ENCODE measurements at regions not wholly inside any gene's neighbourhood (a gene's known extent, or its start where the extent isn't known, plus 50 kb on each side); places are given as distances from the start of the nearest gene placed in this dataset.
"Not testable (repeated sequence)": the region's sequence is repeated elsewhere in the genome, so short reads cannot be mapped to it uniquely, and the experiment has no call there.

DNA sequence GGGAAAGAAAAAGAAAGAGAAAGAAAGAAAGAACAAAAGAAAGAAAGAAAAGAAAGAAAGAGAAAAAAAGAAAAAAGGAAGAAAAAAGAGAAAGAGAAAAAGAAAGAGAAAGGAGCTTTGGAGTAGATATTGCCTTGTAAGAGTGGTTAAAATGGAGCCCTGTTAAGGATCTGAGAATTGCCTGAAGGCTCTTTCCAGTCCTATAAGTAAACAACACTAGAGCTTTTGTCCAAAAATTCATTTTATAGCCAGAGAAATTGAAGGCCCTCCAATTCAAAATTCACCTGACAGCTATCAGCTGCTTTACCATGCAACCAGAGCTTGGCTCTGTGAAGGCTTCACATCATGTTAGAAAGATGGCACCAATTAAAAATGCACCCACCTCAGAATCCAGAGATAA lies 102.1 kb upstream of the FRMD4B start:
- Histone ChIP-seq H3K27ac (ENCODE audit: low read depth in 1 of 3, low read length in 2 of 3) (no peak overlapping the region), H3K9me3 (ENCODE audit: control insufficient read depth in 2 of 2, insufficient read depth in 1 of 2, low read depth in 1 of 2, low read length in 1 of 2) (peaks cover 0 to 7% of the 10 kb centered on the region in 2 donors)

GRCh38 chr3:69485489-69485888 lies 99.6 kb upstream of the FRMD4B start:
- Histone ChIP-seq H3K9me3 (ENCODE audit: control insufficient read depth in 2 of 2, insufficient read depth in 1 of 2, low read depth in 1 of 2, low read length in 1 of 2) (peaks cover 0 to 7% of the 10 kb centered on the region in 2 donors), H3K27ac (ENCODE audit: low read depth in 1 of 3, low read length in 2 of 3) (no peak overlapping the region), H3K4me3 (ENCODE audit: low read depth in 1 of 3, low read length in 3 of 3) (no peak overlapping the region), H3K36me3 (ENCODE audit: control insufficient read depth in 3 of 3, insufficient read depth in 2 of 3, low read depth in 1 of 3, low read length in 3 of 3) (no peaks in the 10 kb centered on the region), H3K27me3 (ENCODE audit: control insufficient read depth in 3 of 3, insufficient read depth in 3 of 3, low read length in 3 of 3) (no peaks in the 10 kb centered on the region), H3K4me1 (ENCODE audit: control insufficient read depth in 3 of 3, insufficient read depth in 2 of 3, low read depth in 1 of 3, low read length in 2 of 3) (no peaks in the 10 kb centered on the region)
- 89 to 100% (median 95%) methylated on average over 4 of the region's 4 CpGs for WGBS, 3 donors
- FAIRE-seq (no peak), DNase-seq (no peak)

More for the DNA sequence above, 102.1 kb upstream of the FRMD4B start:
- H3K36me3 ChIP-seq (ENCODE audit: control insufficient read depth in 3 of 3, insufficient read depth in 2 of 3, low read depth in 1 of 3, low read length in 3 of 3): no peaks in the 10 kb centered on the region
- DNase-seq (no peak), FAIRE-seq (peak; percentile 10)
- peaks cover 0 to 2% (median 0%) of the 10 kb centered on the region in 3 donors for H3K27me3 ChIP-seq (ENCODE audit: control insufficient read depth in 3 of 3, insufficient read depth in 3 of 3, low read length in 3 of 3)
- H3K4me3 ChIP-seq (ENCODE audit: low read depth in 1 of 3, low read length in 3 of 3): no peak overlapping the region
- H3K4me1 ChIP-seq (ENCODE audit: control insufficient read depth in 3 of 3, insufficient read depth in 2 of 3, low read depth in 1 of 3, low read length in 2 of 3): no peaks in the 10 kb centered on the region

DNA sequence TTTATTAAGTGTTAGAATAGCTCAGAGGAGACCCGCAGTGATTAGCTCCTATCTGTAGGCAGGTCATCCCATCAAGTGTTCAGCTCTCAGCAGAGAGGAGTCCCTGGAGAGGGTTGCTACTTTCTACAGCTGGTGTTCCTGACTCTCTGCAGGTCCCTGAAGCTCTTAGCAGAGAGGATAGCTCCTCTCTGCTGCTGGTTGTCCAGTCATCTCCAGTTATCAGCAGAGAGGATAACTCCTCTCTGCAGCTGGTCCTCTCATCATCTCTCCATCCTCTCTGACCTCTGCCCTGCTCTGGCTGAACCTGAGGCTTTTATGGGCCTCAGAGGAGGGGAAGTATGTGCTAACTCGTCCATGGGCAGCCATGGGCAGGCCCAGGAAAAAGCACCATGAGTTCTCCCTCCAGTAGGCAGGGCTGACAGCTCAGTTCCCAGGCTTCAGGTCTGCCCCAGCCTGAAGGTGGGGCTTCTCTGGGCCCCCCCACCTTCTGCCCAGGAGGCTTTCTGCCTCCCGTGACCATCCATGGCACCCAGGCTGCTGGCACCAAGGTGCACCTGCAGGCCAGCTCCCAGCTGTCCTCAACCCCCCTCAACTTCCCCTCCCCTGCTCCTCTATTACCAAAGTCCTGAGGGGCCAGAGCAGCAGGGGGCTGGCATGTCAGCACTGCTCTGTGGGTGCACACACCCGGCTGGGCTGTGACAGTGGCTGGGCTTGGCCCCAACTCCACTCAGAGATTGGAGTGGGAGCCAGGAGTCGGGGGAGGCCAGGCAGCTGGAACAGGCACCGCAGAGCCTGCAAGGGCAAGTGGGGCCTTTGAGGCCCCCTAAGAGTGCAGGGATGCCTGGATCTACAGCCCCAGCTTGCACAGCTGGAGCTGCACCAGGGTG lies 98.9 kb upstream of the FRMD4B start:
- 71 to 79% (median 74%) methylated on average over 6 of the region's 6 CpGs for WGBS, 3 donors
- H3K36me3 ChIP-seq (ENCODE audit: control insufficient read depth in 3 of 3, insufficient read depth in 2 of 3, low read depth in 1 of 3, low read length in 3 of 3): no peaks in the 10 kb centered on the region
- no peak overlapping the region for H3K27ac ChIP-seq (ENCODE audit: low read depth in 1 of 3, low read length in 2 of 3)
- H3K4me3 ChIP-seq (ENCODE audit: low read depth in 1 of 3, low read length in 3 of 3): no peak overlapping the region
- FAIRE-seq (no peak), DNase-seq (no peak)
- H3K9me3 ChIP-seq (ENCODE audit: control insufficient read depth in 2 of 2, insufficient read depth in 1 of 2, low read depth in 1 of 2, low read length in 1 of 2): peaks cover 0 to 7% of the 10 kb centered on the region in 2 donors
- H3K27me3 ChIP-seq (ENCODE audit: control insufficient read depth in 3 of 3, insufficient read depth in 3 of 3, low read length in 3 of 3): no peaks in the 10 kb centered on the region
- no peaks in the 10 kb centered on the region for H3K4me1 ChIP-seq (ENCODE audit: control insufficient read depth in 3 of 3, insufficient read depth in 2 of 3, low read depth in 1 of 3, low read length in 2 of 3)

GRCh38 chr3:69483449-69483848 lies 97.6 kb upstream of the FRMD4B start:
- peaks cover 0 to 7% of the 10 kb centered on the region in 2 donors for H3K9me3 ChIP-seq (ENCODE audit: control insufficient read depth in 2 of 2, insufficient read depth in 1 of 2, low read depth in 1 of 2, low read length in 1 of 2)
- no peak for FAIRE-seq
- no peaks in the 10 kb centered on the region for H3K4me1 ChIP-seq (ENCODE audit: control insufficient read depth in 3 of 3, insufficient read depth in 2 of 3, low read depth in 1 of 3, low read length in 2 of 3)
- no peak overlapping the region for H3K27ac ChIP-seq (ENCODE audit: low read depth in 1 of 3, low read length in 2 of 3)
- H3K36me3 ChIP-seq (ENCODE audit: control insufficient read depth in 3 of 3, insufficient read depth in 2 of 3, low read depth in 1 of 3, low read length in 3 of 3): no peaks in the 10 kb centered on the region
- no peaks in the 10 kb centered on the region for H3K27me3 ChIP-seq (ENCODE audit: control insufficient read depth in 3 of 3, insufficient read depth in 3 of 3, low read length in 3 of 3)
- WGBS, 3 donors: 85 to 95% (median 90%) methylated on average over 3 of the region's 3 CpGs
- DNase-seq: no peak
- no peak overlapping the region for H3K4me3 ChIP-seq (ENCODE audit: low read depth in 1 of 3, low read length in 3 of 3)

DNA sequence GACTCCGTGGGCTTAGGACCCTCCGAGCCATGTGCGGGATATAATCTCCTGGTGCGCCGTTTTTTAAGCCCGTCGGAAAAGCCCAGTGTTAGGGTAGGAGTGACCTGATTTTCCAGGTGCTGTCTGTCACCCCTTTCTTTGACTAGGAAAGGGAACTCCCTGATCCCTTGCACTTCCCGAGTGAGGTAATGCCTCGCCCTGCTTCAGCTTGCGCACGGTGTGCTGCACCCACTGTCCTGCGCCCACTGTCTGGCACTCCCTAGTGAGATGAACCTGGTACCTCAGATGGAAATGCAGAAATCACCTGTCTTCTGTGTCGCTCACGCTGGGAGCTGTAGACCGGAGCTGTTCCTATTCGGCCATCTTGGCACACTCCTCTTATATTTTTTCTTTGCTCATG lies 95.1 kb upstream of the FRMD4B start:
- H3K27me3 ChIP-seq (ENCODE audit: control insufficient read depth in 3 of 3, insufficient read depth in 3 of 3, low read length in 3 of 3); H3K4me1 ChIP-seq (ENCODE audit: control insufficient read depth in 3 of 3, insufficient read depth in 2 of 3, low read depth in 1 of 3, low read length in 2 of 3); H3K36me3 ChIP-seq (ENCODE audit: control insufficient read depth in 3 of 3, insufficient read depth in 2 of 3, low read depth in 1 of 3, low read length in 3 of 3); H3K27ac ChIP-seq (ENCODE audit: low read depth in 1 of 3, low read length in 2 of 3); DNase-seq; FAIRE-seq; H3K4me3 ChIP-seq (ENCODE audit: low read depth in 1 of 3, low read length in 3 of 3); H3K9me3 ChIP-seq (ENCODE audit: control insufficient read depth in 2 of 2, insufficient read depth in 1 of 2, low read depth in 1 of 2, low read length in 1 of 2): not testable (repeated sequence)
- WGBS, 3 donors: 83 to 93% (median 88%) methylated on average over 14 to 16 of the region's 16 CpGs

- DNase-seq (no peak), FAIRE-seq (no peak)
- H3K27me3 ChIP-seq (ENCODE audit: control insufficient read depth in 3 of 3, insufficient read depth in 3 of 3, low read length in 3 of 3): peaks cover 0 to 4% (median 0%) of the 10 kb centered on the region in 3 donors
- 71 to 93% (median 83%) methylated on average over 1 of the region's 1 CpG for WGBS, 3 donors
- H3K9me3 ChIP-seq (ENCODE audit: control insufficient read depth in 2 of 2, insufficient read depth in 1 of 2, low read depth in 1 of 2, low read length in 1 of 2): no peaks in the 10 kb centered on the region
- no peaks in the 10 kb centered on the region for H3K4me1 ChIP-seq (ENCODE audit: control insufficient read depth in 3 of 3, insufficient read depth in 2 of 3, low read depth in 1 of 3, low read length in 2 of 3)
- no peak overlapping the region for H3K4me3 ChIP-seq (ENCODE audit: low read depth in 1 of 3, low read length in 3 of 3)
- H3K36me3 ChIP-seq (ENCODE audit: control insufficient read depth in 3 of 3, insufficient read depth in 2 of 3, low read depth in 1 of 3, low read length in 3 of 3): no peaks in the 10 kb centered on the region
- H3K27ac ChIP-seq (ENCODE audit: low read depth in 1 of 3, low read length in 2 of 3): no peak overlapping the region
These were observed 88.3 kb upstream of the FRMD4B start for GRCh38 chr3:69474186-69474585.

DNA sequence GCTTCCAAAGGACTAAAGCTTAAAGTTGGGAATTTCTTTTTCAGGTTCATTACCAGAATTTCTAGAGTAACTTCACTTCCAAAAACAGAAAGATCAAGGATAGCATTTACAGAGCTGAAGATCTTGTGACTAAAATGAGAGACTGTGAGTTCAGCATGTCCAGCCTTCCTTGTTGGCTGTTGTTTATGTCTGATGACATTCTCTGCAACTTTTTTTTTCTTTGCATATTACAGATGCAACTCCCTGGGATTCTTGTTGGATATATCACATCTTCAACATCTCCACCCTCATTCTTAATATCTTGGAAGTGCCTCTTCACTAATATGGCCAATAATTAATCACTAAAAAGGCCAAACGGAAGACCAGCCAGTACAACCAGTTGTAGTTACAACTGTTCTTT lies 86.2 kb upstream of the FRMD4B start:
- Histone ChIP-seq H3K27me3 (ENCODE audit: control insufficient read depth in 3 of 3, insufficient read depth in 3 of 3, low read length in 3 of 3) (peaks cover 0 to 6% (median 2%) of the 10 kb centered on the region in 3 donors), H3K9me3 (ENCODE audit: control insufficient read depth in 2 of 2, insufficient read depth in 1 of 2, low read depth in 1 of 2, low read length in 1 of 2) (no peaks in the 10 kb centered on the region), H3K4me1 (ENCODE audit: control insufficient read depth in 3 of 3, insufficient read depth in 2 of 3, low read depth in 1 of 3, low read length in 2 of 3) (no peaks in the 10 kb centered on the region), H3K27ac (ENCODE audit: low read depth in 1 of 3, low read length in 2 of 3) (no peak overlapping the region), H3K4me3 (ENCODE audit: low read depth in 1 of 3, low read length in 3 of 3) (no peak overlapping the region), H3K36me3 (ENCODE audit: control insufficient read depth in 3 of 3, insufficient read depth in 2 of 3, low read depth in 1 of 3, low read length in 3 of 3) (no peaks in the 10 kb centered on the region)
- no peak for FAIRE-seq
- no peak for DNase-seq
- 86 to 89% (median 86%) methylated on average over 1 of the region's 1 CpG for WGBS, 3 donors

- no peak overlapping the region for H3K27ac ChIP-seq (ENCODE audit: low read depth in 1 of 3, low read length in 2 of 3)
- no peaks in the 10 kb centered on the region for H3K36me3 ChIP-seq (ENCODE audit: control insufficient read depth in 3 of 3, insufficient read depth in 2 of 3, low read depth in 1 of 3, low read length in 3 of 3)
- WGBS, 3 donors: 69 to 89% (median 81%) methylated on average over 1 of the region's 1 CpG
- DNase-seq (no peak), FAIRE-seq (no peak)
- H3K4me1 ChIP-seq (ENCODE audit: control insufficient read depth in 3 of 3, insufficient read depth in 2 of 3, low read depth in 1 of 3, low read length in 2 of 3): no peaks in the 10 kb centered on the region
- no peak overlapping the region for H3K4me3 ChIP-seq (ENCODE audit: low read depth in 1 of 3, low read length in 3 of 3)
- H3K9me3 ChIP-seq (ENCODE audit: control insufficient read depth in 2 of 2, insufficient read depth in 1 of 2, low read depth in 1 of 2, low read length in 1 of 2): no peaks in the 10 kb centered on the region
- peaks cover 0 to 2% (median 2%) of the 10 kb centered on the region in 3 donors for H3K27me3 ChIP-seq (ENCODE audit: control insufficient read depth in 3 of 3, insufficient read depth in 3 of 3, low read length in 3 of 3)
These were observed 77.6 kb upstream of the FRMD4B start for GRCh38 chr3:69463531-69463930.

- FAIRE-seq: no peak
- DNase-seq: no peak
- Histone ChIP-seq H3K27me3 (ENCODE audit: control insufficient read depth in 3 of 3, insufficient read depth in 3 of 3, low read length in 3 of 3) (peaks cover 0 to 2% (median 2%) of the 10 kb centered on the region in 3 donors), H3K27ac (ENCODE audit: low read depth in 1 of 3, low read length in 2 of 3) (no peak overlapping the region), H3K9me3 (ENCODE audit: control insufficient read depth in 2 of 2, insufficient read depth in 1 of 2, low read depth in 1 of 2, low read length in 1 of 2) (no peaks in the 10 kb centered on the region), H3K4me1 (ENCODE audit: control insufficient read depth in 3 of 3, insufficient read depth in 2 of 3, low read depth in 1 of 3, low read length in 2 of 3) (no peaks in the 10 kb centered on the region), H3K36me3 (ENCODE audit: control insufficient read depth in 3 of 3, insufficient read depth in 2 of 3, low read depth in 1 of 3, low read length in 3 of 3) (no peaks in the 10 kb centered on the region), H3K4me3 (ENCODE audit: low read depth in 1 of 3, low read length in 3 of 3) (no peak overlapping the region)
These were observed 76.9 kb upstream of the FRMD4B start for GRCh38 chr3:69462826-69463100.

Data from small intestine (tissue), 7 donors.